IPS DF 6.9 (cell line): ENCODE measurements at regions not wholly inside any gene's neighbourhood (a gene's known extent, or its start where the extent isn't known, plus 50 kb on each side); places are given as distances from the start of the nearest gene placed in this dataset.
"Not testable (repeated sequence)": the region's sequence is repeated elsewhere in the genome, so short reads cannot be mapped to it uniquely, and the experiment has no call there.

Experiments used
- DNase-seq: peaks from one replicate; pipeline ENCODE4 v3.0.0-alpha.2; 2013; ENCODE audit warnings: low read depth, low spot score
- H3K27ac ChIP-seq: one replicate; pipeline ENCODE4 v1.5.1; 2013; ENCODE audit warnings: low read length, control low read depth
- H3K27me3 ChIP-seq: 2 replicates; pipeline ENCODE4 v1.6.1; 2013; ENCODE audit warnings: mild to moderate bottlenecking, low read length; ENCODE audit not compliant: control insufficient read depth, insufficient read depth
- H3K36me3 ChIP-seq: 2 replicates; pipeline ENCODE4 v1.6.1; 2013; ENCODE audit warnings: low read length; ENCODE audit not compliant: control insufficient read depth, insufficient read depth
- H3K4me1 ChIP-seq: 2 replicates; pipeline ENCODE4 v1.6.1; 2013; ENCODE audit warnings: low read length; ENCODE audit not compliant: control insufficient read depth, insufficient read depth
- H3K4me3 ChIP-seq: 2 replicates; pipeline ENCODE4 v1.5.1; 2013; ENCODE audit warnings: mild to moderate bottlenecking, low read length
- H3K9me3 ChIP-seq: 2 replicates; pipeline ENCODE4 v1.6.1; 2013; ENCODE audit warnings: low read length, inconsistent platforms; ENCODE audit not compliant: control insufficient read depth, insufficient read depth
- WGBS: extraction: QIAGEN DNeasy Blood & Tissue Kit; methylation state at CpG from one replicate; pipeline ENCODE4 v1.1.7; 2013; ENCODE audit warnings: mixed read lengths, missing lambda C conversion rate; ENCODE audit not compliant: insufficient read length, insufficient coverage; 5-methylcytosine and 5-hydroxymethylcytosine counted together

DNA sequence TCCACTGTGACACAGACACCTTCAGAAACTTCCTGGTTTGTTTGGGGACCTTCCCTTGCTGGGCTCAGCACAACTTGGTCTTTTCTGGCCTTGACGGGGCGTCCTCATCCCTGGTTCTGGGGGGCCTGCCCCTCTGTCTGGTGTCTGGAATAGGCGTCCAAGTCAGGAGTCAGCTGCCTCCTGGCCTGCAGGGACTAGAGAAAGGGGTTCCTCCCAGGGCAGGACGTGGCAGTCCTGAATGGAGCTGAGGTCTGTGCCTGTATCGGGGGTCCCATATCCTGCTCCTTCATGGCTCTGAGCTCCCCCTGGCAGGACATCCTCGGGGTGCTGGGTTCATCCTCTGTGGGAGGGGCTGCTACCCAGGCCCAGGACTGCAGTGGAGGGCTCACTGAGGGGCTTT, 384.0 kb downstream of the TMEM121 start:
- no CpG with 5 or more reads among the region's 6 CpGs for WGBS
- Histone ChIP-seq H3K4me3 (no peak overlapping the region), H3K36me3 (no peaks in the 10 kb centered on the region), H3K27me3 (no peaks in the 10 kb centered on the region), H3K4me1 (no peaks in the 10 kb centered on the region), H3K9me3 (peaks cover 34% of the 10 kb centered on the region), H3K27ac (no peak overlapping the region)
- no peak for DNase-seq

DNA sequence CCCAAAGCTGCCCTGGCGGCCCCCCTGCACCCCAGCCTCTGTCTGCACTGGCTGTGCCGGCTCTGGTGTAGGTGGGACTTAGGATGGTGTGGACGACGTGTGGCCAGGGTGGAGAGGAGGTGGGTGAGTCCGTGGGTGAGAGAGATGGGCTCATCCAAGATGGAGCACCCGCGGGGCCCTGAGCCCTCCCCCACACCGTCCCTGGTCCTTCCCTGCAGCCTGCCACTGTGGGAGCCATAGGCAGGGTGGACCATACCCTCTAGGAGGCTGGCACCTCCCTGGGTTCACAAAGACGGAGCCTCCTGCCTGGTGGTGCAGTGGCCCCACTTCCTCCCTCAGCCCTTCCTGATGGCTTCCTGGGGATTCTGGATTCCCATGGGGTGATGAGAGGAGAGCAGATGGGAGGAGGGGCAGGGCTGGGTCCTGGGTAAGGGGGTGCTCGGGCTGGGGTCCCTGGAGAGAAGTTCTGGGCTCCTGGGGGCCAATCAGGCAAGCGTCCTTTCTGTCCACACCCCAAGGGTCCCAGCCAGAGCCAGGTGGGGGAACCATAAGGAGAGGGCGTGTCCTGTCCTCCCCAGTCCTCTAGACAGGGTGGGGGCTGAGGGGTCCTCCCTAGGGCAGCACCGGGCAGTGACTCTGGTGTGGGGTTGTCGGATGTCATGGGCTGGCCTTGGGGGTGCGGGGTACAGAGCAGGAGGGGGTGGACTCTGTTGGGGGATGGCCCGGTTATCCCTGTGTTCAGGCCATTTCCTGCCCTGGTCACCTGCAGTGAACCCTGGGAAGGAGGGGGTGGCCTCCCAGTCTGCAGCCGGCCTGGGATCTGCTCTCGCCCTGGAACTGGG, 384.8 kb downstream of the TMEM121 start:
- H3K9me3 ChIP-seq, result peaks cover 36% of the 10 kb centered on the region
- H3K27ac ChIP-seq, result no peak overlapping the region
- DNase-seq, result no peak
- WGBS, result no CpG with 5 or more reads among the region's 18 CpGs
- H3K36me3 ChIP-seq, result no peaks in the 10 kb centered on the region
- H3K4me3 ChIP-seq, result no peak overlapping the region
- H3K4me1 ChIP-seq, result no peaks in the 10 kb centered on the region
- H3K27me3 ChIP-seq, result no peaks in the 10 kb centered on the region

DNA sequence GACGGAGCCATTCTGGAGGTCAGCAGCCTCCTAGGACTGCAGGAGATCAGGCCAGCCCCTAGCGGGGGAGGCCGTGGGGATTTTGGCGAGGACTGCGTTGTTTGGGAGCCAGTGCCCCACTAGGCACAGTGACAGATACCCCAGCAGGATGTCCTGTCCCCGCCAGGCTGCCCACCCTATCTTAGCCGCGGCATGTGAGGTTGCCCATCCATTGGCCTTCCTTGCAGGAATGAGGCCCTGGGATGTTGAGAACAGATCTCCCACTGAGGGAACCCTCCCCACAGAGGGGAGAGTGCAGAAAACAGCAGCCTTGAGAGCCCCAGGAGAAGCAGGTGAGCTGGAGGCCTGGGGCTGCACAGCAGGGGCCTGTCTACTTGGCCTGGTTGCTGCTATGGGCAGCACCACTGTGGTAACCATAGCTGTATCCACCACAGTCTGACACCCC, 385.5 kb downstream of the TMEM121 start:
- WGBS, result no CpG with 5 or more reads among the region's 8 CpGs
- H3K36me3 ChIP-seq, H3K4me1 ChIP-seq, H3K27me3 ChIP-seq, H3K27ac ChIP-seq, H3K4me3 ChIP-seq, DNase-seq: not testable (repeated sequence)
- peaks cover 36% of the 10 kb centered on the region for H3K9me3 ChIP-seq

DNA sequence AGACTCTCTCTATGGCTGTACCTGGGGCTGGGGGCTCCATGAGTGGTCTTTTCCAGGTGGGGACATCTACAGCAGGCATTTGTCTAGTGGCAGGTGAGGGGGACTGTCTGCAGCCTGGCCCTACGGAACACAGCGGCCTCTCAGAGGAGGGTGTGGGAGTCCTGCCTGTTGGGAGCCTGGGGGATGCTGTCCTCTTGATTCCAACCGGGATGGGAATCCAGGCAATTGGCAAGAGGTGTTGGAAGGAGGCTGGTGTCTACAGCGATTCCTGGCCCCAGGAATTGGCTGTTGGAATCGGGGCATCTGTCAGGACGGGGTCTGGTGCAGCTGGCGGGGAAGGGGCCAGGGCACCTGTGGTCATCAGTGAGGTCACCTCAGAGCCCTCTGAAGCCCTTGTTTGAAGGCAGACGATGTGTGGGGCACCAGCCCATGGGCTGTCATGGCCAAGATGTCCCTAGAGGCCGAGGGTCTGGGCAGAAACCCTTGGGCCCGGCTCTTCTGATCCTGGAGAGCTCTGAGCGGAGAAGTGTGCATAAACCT, 386.3 kb downstream of the TMEM121 start:
- Histone ChIP-seq H3K36me3 (no peaks in the 10 kb centered on the region), H3K27ac (no peak overlapping the region), H3K9me3 (peaks cover 30% of the 10 kb centered on the region), H3K4me1 (no peaks in the 10 kb centered on the region), H3K4me3 (no peak overlapping the region), H3K27me3 (no peaks in the 10 kb centered on the region)
- DNase-seq, result no peak
- no CpG with 5 or more reads among the region's 11 CpGs for WGBS

DNA sequence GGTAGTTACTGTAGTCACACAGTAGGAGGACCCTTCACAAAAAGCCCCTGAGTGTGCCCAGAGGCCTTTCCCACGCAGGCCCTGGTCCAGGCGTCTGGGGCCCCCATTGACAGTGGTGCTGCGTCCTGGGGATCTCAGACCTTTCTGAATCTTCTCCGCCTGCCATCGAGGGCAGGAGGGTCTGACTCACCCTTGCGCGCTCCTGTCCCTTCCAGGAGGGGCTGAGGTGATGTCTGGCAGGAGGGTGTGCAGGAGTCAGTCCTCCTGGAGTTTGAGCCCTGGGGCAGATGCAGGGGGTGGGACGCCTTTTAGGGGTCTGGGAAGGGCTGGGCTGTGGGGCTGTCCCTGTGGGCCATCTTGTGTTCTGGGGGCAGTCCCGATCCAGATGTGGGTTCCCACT, 386.8 kb downstream of the TMEM121 start:
- H3K4me1 ChIP-seq, result no peaks in the 10 kb centered on the region
- H3K36me3 ChIP-seq, result no peaks in the 10 kb centered on the region
- no peaks in the 10 kb centered on the region for H3K27me3 ChIP-seq
- peaks cover 31% of the 10 kb centered on the region for H3K9me3 ChIP-seq
- no CpG with 5 or more reads among the region's 9 CpGs for WGBS
- H3K27ac ChIP-seq, result no peak overlapping the region
- no peak overlapping the region for H3K4me3 ChIP-seq
- DNase-seq, result no peak

DNA sequence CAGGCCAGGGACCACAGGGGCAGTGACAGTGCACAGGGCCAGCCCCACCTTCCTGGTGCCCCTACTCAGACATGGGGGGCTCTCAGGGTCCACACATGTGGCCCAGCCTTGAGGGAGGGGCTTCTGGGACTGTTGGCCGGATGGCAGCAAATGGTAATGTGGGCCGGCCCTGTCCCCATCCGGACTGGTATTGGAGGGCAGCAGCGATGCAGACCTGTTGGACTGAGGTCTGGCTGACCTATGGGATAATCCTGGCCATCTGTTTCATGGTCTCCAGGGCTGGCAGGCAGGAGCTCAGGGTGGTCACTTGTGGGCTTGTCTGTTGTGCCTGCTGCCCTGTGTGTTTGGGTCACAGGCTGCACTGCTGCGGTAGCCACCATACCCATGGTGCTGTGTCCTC, 387.5 kb downstream of the TMEM121 start:
- H3K27ac ChIP-seq, result no peak overlapping the region
- H3K27me3 ChIP-seq, result no peaks in the 10 kb centered on the region
- DNase-seq, result no peak
- H3K4me3 ChIP-seq, result no peak overlapping the region
- no peaks in the 10 kb centered on the region for H3K4me1 ChIP-seq
- no CpG with 5 or more reads among the region's 5 CpGs for WGBS
- H3K9me3 ChIP-seq, result peaks cover 32% of the 10 kb centered on the region
- H3K36me3 ChIP-seq, result no peaks in the 10 kb centered on the region

DNA sequence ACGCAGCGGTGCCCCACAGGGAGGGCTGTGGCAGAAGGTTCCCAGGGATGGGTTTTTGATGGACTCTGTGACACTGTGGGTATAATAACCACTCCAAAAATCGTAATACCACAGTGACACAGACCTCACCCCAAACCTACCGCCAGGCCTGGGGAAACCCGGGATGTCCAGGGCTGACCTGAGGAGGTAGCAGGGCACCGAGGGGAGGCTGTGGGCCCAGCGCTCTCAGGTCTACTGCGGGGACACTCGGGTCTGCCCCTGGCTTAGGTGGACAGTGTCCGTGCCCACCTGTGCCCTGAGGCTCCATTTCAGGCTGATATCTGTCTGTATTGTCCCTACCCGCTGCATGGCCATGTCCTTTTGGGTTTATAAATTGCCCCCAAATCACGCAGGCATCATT, 387.9 kb downstream of the TMEM121 start:
- not testable (repeated sequence) for H3K4me3 ChIP-seq, H3K27ac ChIP-seq, H3K4me1 ChIP-seq, DNase-seq, H3K27me3 ChIP-seq, H3K36me3 ChIP-seq
- no CpG with 5 or more reads among the region's 12 CpGs for WGBS
- H3K9me3 ChIP-seq, result peaks cover 29% of the 10 kb centered on the region

DNA sequence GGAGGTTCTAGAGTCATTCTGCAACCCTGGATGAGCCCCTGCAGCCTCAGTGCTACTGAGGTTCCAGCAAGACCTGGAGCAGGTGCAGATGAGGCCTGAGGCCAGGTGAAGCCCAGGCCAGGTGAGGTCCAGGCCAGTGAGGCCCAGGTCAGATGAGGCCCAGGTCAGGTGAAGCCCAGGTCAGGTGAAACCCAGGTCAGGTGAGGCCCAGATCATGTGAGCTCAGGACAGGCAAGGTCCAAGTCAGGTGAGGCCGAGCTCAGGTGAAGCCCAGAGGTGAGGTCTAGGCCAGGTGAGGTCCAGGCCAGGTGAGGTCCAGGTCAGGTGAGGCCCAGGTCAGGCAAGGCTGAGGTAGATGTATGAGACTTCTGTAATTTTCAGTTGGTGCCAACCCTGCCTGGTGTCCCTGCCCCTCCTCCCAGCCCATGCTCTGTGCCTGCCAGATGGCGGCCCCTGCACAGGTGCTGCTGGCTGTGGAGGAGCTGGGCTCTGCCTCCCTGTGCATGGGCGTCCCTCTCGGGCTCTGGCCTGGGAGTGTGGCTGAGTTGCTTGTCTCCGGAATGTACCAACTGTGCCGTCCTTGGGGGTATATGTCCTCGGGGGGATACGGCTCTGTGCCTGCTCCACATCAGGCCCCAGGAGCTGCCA, 388.5 kb downstream of the TMEM121 start:
- H3K4me3 ChIP-seq, result no peak overlapping the region
- H3K27me3 ChIP-seq, result no peaks in the 10 kb centered on the region
- H3K27ac ChIP-seq, result no peak overlapping the region
- no peaks in the 10 kb centered on the region for H3K36me3 ChIP-seq
- peaks cover 30% of the 10 kb centered on the region for H3K9me3 ChIP-seq
- no peaks in the 10 kb centered on the region for H3K4me1 ChIP-seq
- WGBS, result no CpG with 5 or more reads among the region's 8 CpGs
- DNase-seq, result no peak

DNA sequence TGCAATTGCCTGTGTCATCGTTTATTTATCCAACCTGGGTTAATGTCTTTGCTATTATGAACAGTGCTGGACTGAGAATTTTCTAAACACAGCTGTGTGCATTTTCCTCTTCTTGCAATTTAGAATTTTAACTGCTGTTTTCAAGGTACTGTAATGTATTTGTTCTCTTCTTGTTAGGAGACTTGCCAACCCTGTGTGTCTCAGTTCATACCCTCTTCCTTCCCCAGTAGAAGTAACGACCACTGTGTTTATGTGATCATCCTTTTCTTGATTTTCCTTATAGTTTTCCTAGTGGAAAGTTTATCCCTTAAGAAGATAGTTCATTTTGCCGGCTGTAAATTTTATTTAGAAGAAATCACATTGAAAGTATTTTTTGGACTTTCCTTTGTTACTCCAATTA, 389.2 kb downstream of the TMEM121 start:
- H3K4me3 ChIP-seq, DNase-seq, H3K4me1 ChIP-seq, H3K27ac ChIP-seq, H3K27me3 ChIP-seq, H3K36me3 ChIP-seq: not testable (repeated sequence)
- no CpG with 5 or more reads among the region's 3 CpGs for WGBS
- H3K9me3 ChIP-seq, result peaks cover 29% of the 10 kb centered on the region

DNA sequence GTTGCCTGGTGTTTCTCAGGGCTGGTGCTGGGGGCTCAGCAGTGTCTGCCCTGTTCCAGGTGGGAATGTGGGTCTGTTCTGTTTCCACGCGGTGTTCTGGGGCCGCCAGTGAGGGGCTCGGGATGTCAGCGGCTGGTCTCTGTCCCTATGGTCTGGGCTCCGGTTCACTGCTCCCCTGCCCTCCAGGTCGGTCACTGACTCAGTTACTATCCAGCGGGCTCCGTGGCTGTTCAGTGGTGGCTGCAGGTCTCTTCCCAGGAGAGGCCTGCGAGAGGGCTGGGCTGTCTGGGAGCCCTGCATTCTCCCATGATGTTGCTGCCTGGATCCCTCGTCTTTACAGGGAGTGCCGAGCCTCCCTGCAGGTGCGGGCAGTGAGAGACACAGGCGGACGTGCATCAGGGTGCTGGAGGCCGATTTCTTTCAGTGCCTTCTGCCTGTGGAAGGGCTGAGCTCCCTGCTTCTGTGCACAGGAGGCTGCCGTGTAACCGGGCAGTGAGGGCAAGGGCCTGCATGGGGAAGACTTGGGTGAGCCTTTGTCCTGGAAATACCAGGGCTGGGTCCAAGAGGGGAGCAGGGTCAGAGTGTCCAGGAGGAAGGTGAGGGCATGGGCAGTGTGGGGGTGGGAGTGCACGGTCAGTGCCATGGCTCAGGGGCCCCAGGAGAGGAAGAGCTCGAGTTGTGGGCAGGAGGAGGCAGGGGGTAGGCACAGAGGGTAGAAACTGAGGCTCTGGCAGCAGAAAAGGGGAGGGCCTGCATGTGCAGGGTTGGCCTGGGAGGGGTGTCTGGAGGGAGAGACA, 391.0 kb downstream of the TMEM121 start:
- H3K36me3 ChIP-seq, H3K4me1 ChIP-seq, DNase-seq, H3K27me3 ChIP-seq, H3K27ac ChIP-seq, H3K4me3 ChIP-seq: not testable (repeated sequence)
- H3K9me3 ChIP-seq, result peaks cover 30% of the 10 kb centered on the region
- no CpG with 5 or more reads among the region's 20 CpGs for WGBS
